AG04450 (cell line): ENCODE measurements at regions not wholly inside any gene's neighbourhood (a gene's known extent, or its start where the extent isn't known, plus 50 kb on each side); places are given as distances from the start of the nearest gene placed in this dataset.

Experiments used
- CTCF ChIA-PET: fragments of 300-600, 350-600 bp; formaldehyde crosslinking; extraction: SDS; loops from one replicate; lab custom pipeline; 2022; ENCODE audit warnings: antibody characterized with exemption, inconsistent platforms; lab: Charles Lee
- POLR2A ChIA-PET: fragments of 350-600 bp; formaldehyde crosslinking; extraction: SDS; loops from one replicate; lab custom pipeline; 2021; ENCODE audit warnings: antibody characterized with exemption, inconsistent platforms; lab: Yijun Ruan, JAX
- DNase-seq: peaks from one replicate; pipeline ENCODE4 v3.0.0-alpha.2; 2011; ENCODE audit warnings: low read depth, low spot score
- H3K27ac ChIP-seq: one replicate; pipeline ENCODE4 v1.5.1; 2012; ENCODE audit warnings: low read depth, low read length, control low read depth
- H3K27me3 ChIP-seq: one replicate; pipeline ENCODE4 v1.6.0; 2012; ENCODE audit warnings: low read length; ENCODE audit not compliant: control insufficient read depth, insufficient read depth
- H3K4me3 ChIP-seq: 2 replicates; pipeline ENCODE4 v1.5.1; 2011; ENCODE audit warnings: mild to moderate bottlenecking, low read depth, low read length, control low read depth
- H3K9me3 ChIP-seq: 2 replicates; pipeline ENCODE4 v1.5.1; 2012; ENCODE audit warnings: low read length; ENCODE audit not compliant: control insufficient read depth, insufficient read depth
- TF ChIP-seq, protein P1 (sequence below): IDR thresholded peaks from 2 replicates; pipeline ENCODE4 v1.5.1; 2011; ENCODE audit warnings: low read depth, low read length, control low read depth, inconsistent platforms

DNA sequence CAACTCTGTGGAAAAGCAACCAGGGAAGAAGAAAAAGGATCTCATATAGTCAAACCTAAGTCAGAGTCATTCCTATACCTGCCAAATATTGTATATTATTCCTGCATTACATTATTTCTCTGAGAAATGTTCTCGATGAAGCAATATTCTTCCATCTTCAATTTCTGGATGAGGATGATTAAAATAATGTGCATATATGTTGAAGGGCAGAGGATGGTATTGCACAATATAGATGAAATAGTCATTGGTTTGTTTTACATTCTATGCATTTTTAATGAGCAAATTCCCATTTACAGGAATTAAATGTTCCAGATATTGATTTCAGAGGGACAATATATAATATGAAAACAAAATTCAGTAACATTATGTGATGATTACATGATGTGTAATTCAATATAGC, 545.2 kb downstream of the STK39 start:
- TF ChIP-seq, protein P1, sequence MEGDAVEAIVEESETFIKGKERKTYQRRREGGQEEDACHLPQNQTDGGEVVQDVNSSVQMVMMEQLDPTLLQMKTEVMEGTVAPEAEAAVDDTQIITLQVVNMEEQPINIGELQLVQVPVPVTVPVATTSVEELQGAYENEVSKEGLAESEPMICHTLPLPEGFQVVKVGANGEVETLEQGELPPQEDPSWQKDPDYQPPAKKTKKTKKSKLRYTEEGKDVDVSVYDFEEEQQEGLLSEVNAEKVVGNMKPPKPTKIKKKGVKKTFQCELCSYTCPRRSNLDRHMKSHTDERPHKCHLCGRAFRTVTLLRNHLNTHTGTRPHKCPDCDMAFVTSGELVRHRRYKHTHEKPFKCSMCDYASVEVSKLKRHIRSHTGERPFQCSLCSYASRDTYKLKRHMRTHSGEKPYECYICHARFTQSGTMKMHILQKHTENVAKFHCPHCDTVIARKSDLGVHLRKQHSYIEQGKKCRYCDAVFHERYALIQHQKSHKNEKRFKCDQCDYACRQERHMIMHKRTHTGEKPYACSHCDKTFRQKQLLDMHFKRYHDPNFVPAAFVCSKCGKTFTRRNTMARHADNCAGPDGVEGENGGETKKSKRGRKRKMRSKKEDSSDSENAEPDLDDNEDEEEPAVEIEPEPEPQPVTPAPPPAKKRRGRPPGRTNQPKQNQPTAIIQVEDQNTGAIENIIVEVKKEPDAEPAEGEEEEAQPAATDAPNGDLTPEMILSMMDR, result no peak
- POLR2A ChIA-PET, result no interaction called here
- Histone ChIP-seq H3K27ac (no peak overlapping the region), H3K9me3 (no peaks in the 10 kb centered on the region), H3K27me3 (no peaks in the 10 kb centered on the region), H3K4me3 (no peak overlapping the region)
- CTCF ChIA-PET, result no interaction called here
- DNase-seq, result no peak

DNA sequence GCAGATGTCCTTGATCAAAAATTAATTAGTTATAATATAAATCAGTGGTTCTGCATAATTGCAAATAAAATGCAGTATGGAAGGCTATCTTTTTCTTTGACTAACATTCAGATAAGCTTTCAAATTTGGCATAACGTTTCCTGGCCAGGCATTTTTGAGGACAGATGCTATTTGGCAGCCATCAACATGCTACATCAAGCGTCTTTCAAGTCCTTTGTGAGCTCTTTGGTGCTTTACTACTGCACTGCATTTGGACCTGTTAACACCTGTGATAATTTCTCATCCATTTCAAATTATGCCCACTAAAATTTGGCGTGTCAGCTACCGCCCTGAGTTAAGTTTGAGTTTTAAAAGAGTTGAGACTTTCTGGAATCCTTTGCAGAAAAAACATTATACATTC, 545.7 kb downstream of the STK39 start:
- POLR2A ChIA-PET, result no interaction called here
- DNase-seq, result no peak

DNA sequence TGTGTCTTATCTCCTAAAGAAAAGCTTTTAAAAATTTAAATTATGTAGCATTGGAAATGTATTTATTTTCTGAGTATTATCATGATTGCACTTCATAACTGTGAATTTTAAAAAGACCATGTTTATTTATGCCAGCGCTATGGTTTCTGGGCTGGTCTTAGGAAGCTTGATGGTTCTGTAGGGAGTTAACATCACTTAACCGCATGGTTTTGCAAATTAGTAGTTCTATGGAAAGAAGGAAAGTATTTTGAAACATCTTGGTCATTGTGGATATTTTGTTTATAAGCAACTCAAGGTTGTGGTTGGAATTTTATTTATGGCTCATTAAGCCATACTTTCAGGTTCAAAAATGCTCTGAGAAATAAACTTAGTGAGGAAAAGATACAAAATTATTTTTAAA, 549.4 kb downstream of the STK39 start:
- no peak for DNase-seq
- Histone ChIP-seq H3K27ac (no peak overlapping the region), H3K27me3 (no peaks in the 10 kb centered on the region), H3K4me3 (no peak overlapping the region), H3K9me3 (no peaks in the 10 kb centered on the region)
- TF ChIP-seq, protein P1, result no peak
- CTCF ChIA-PET, result interaction anchor here (1.4 kb wide), 1 partner anchor 420 kb away, joined by 7 read pairs; no protein-coding TSS in a partner anchor
- POLR2A ChIA-PET, result no interaction called here

More for the DNA sequence above, 545.7 kb downstream of the STK39 start:
- CTCF ChIA-PET, result no interaction called here
- TF ChIP-seq, protein P1, result no peak
- H3K27me3 ChIP-seq, result no peaks in the 10 kb centered on the region
- no peak overlapping the region for H3K27ac ChIP-seq
- H3K9me3 ChIP-seq, result no peaks in the 10 kb centered on the region
- no peak overlapping the region for H3K4me3 ChIP-seq

DNA sequence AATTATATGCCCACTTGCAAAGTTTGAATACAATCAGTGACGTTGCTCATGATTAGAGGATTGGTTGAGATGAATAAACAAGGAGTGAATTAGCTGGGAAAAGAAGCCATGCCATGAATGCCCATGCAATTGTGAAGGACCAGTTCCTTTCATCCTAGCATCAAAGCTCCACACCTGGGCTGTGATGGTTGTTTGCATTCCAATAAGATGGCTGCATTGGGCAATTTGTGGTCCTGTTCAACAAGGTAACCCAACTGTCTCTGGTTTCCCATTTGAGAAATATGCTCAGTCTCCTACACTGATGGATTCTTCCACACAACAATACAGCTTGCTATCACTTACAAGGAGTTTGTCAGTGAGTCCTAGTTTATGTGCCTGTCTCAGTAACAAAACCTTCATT, 550.2 kb downstream of the STK39 start:
- POLR2A ChIA-PET, result no interaction called here
- TF ChIP-seq, protein P1, result no peak
- no peak overlapping the region for H3K27ac ChIP-seq
- no peaks in the 10 kb centered on the region for H3K9me3 ChIP-seq
- CTCF ChIA-PET, result interaction anchor here (1.4 kb wide), 1 partner anchor 421 kb away, joined by 7 read pairs; no protein-coding TSS in a partner anchor
- no peaks in the 10 kb centered on the region for H3K27me3 ChIP-seq
- no peak for DNase-seq
- no peak overlapping the region for H3K4me3 ChIP-seq

DNA sequence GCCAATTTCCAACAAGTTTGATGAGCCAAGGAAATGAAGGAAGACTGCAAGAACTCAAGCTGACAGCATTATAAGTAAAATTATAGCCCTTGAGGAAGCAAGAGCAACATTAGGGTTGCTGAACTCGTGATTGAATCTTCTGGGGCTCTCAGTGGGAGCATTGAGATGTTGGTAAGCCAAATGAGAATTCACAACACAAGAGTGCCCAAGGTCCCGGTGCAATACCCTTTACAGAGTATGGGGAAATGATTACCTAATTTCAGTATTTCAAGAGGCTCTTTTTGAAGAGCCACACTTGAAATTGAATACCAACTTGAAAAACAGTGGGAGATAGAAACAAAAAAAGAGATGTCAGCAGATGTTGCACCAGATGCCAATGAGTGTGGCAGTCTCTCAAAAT, 554.5 kb downstream of the STK39 start:
- Histone ChIP-seq H3K27me3 (no peaks in the 10 kb centered on the region), H3K4me3 (no peak overlapping the region), H3K9me3 (no peaks in the 10 kb centered on the region), H3K27ac (no peak overlapping the region)
- ChIA-PET CTCF (no interaction called here), POLR2A (no interaction called here)
- TF ChIP-seq, protein P1, result no peak
- no peak for DNase-seq
